NCI-H128 (cell line): ENCODE measurements at regions not wholly inside any gene's neighbourhood (a gene's known extent, or its start where the extent isn't known, plus 50 kb on each side); places are given as distances from the start of the nearest gene placed in this dataset.

Experiments used
- DNase-seq: peaks from one replicate; lab custom pipeline; 2025; ENCODE audit not compliant: unreplicated experiment; lab: John Stamatoyannopoulos, UW

GRCh38 chr5:56282951-56283350, 49.8 kb upstream of the ANKRD55 start:
- DNase-seq = no peak
